HL-60 (cell line): ENCODE measurements at regions not wholly inside any gene's neighbourhood (a gene's known extent, or its start where the extent isn't known, plus 50 kb on each side); places are given as distances from the start of the nearest gene placed in this dataset.

ENCODE experiments used
- POLR2AphosphoS5 ChIP-seq: IDR thresholded peaks from 2 replicates; pipeline ENCODE4 v1.6.1; 2012; ENCODE audit warnings: low read depth
- REST ChIP-seq: IDR thresholded peaks from 2 replicates; pipeline ENCODE4 v1.6.1; 2012; ENCODE audit warnings: low read depth; ENCODE audit not compliant: insufficient replicate concordance

- TF ChIP-seq POLR2AphosphoS5 (no peak), REST (no peak)
These were observed 214.7 kb downstream of the OR4C45 start for GRCh38 chr11:50247309-50247874.
